Activated T-helper 1 cell treated with anti-CD3 and anti-CD28 coated beads, Interleukin-12 subunit alpha, Interleukin-12 subunit beta, Interleukin-2, Interleukin-4 antibody, amounts not matched to agents 30 ng/mL and 10 ng/mL and 1 ng/mL, durations not matched to agents 14 hours and 24 hours and 36 hours (primary cell): ENCODE measurements at regions not wholly inside any gene's neighbourhood (a gene's known extent, or its start where the extent isn't known, plus 50 kb on each side); places are given as distances from the start of the nearest gene placed in this dataset.

ENCODE experiments used
- DNase-seq: peaks from one replicate; pipeline ENCODE4 v3.0.0; 2021; ENCODE audit warnings: low spot score
- H3K27ac Mint-ChIP-seq: one replicate; pipeline ENCODE4 v1.8.0; 2021; ENCODE audit warnings: mild to moderate bottlenecking, mixed read lengths
- H3K27me3 Mint-ChIP-seq: one replicate; pipeline ENCODE4 v1.8.0; 2022; ENCODE audit warnings: mild to moderate bottlenecking, moderate library complexity, mixed read lengths; ENCODE audit not compliant: insufficient read depth
- H3K36me3 Mint-ChIP-seq: one replicate; pipeline ENCODE4 v1.8.0; 2021; ENCODE audit warnings: low read depth, mixed read lengths
- H3K4me1 Mint-ChIP-seq: one replicate; pipeline ENCODE4 v1.8.0; 2021; ENCODE audit warnings: low read depth, mixed read lengths
- H3K4me3 Mint-ChIP-seq: one replicate; pipeline ENCODE4 v1.8.0; 2021; ENCODE audit warnings: mild to moderate bottlenecking, moderate library complexity, mixed read lengths
- H3K9me3 Mint-ChIP-seq: one replicate; pipeline ENCODE4 v1.8.0; 2021; ENCODE audit warnings: mixed read lengths
- intact Hi-C: fragments of 100-400 bp; cut with micrococcal nuclease; formaldehyde crosslinking; loops from one replicate; pipeline ENCODE4 v1.15.1; 2024

DNA sequence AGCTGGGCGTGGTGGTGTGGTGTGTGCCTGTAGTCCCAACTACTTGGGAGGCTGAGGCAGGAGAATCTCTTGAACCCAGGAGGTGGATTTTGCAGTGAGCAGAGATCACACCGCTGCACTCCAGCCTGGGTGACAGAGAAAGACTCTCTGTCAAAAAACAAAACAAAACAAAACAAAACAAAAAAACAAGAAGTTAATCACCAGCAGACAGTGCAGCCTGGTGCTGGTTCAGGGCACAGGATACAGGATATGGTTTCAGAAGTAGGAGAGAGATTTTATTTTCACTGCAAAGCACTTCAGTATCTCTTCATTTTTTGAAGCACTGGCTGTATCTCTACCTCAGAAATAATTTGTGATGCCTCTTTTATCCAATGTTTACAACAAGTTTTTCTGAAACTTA lies 1222.9 kb upstream of the PRKX start:
- Mint-ChIP-seq H3K27me3 (no peaks in the 10 kb centered on the region), H3K9me3 (peaks cover 4% of the 10 kb centered on the region), H3K4me1 (no peaks in the 10 kb centered on the region), H3K4me3 (no peak overlapping the region), H3K36me3 (no peaks in the 10 kb centered on the region), H3K27ac (no peak overlapping the region)
- intact Hi-C loops = no loop called here
- DNase-seq = no peak

DNA sequence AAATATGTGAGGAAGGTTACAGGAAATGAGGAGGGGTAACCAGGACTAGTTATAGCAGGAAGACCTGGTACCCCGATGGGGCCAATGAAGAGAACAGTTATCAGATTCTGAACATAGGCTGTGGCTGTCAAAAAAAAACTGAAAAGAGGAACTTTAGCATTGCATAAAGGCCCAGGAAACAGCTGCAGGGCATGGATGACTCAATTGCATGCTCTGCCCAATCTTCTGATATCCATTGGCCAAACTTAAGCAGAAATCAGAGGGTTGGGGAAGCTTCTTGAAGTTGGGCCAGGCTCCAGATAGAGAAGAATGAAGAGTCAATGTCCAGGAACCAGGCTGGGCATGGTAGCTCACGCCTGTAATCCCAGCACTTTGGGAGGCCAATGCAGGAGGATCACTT lies 1222.4 kb upstream of the PRKX start:
- peaks cover 4% of the 10 kb centered on the region for H3K9me3 Mint-ChIP-seq
- intact Hi-C loops = no loop called here

DNA sequence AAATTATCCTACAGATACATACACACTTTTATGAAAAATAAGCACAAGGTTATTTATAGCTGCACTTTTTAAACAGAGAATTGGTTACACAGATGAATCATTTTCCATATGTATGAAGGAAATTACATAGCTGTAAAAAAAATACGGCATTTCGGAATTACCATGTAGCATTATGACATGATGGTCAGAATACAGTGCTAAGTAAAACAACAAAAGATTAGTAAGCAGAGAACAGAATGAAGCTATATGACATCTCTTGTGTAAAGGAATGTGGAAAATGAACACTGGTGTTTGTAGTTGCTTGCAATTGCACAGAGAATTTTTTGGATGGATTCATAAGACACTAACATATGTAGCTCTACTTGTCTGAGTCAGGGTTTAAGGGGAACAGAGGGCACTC lies 1222.0 kb upstream of the PRKX start:
- intact Hi-C loops = no loop called here

More for the DNA sequence above, 1222.4 kb upstream of the PRKX start:
- Mint-ChIP-seq H3K27me3 (no peaks in the 10 kb centered on the region), H3K4me3 (no peak overlapping the region), H3K36me3 (no peaks in the 10 kb centered on the region), H3K27ac (no peak overlapping the region), H3K4me1 (no peaks in the 10 kb centered on the region)
- DNase-seq = no peak

DNA sequence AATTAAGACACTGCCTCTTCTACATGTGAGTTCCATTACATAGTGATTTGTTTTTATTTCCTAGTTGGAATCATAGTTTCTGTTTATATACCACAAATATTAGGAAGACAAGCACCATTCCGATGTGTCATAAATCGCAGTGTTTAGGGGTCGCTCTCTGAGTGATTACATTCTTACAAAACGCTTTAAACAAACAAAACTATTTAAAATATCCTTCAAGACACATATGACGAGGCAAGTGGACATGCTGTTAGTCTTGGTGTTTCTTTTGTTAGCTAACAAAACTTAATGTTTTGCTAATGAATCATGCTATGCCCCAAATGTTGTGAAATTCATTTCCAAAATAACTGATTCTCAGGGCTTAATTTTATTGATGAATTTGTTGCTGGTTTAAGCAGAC lies 1219.3 kb upstream of the PRKX start:
- Mint-ChIP-seq H3K9me3 (peaks cover 4% of the 10 kb centered on the region), H3K4me1 (no peaks in the 10 kb centered on the region), H3K36me3 (no peaks in the 10 kb centered on the region), H3K27me3 (no peaks in the 10 kb centered on the region), H3K27ac (no peak overlapping the region), H3K4me3 (no peak overlapping the region)
- DNase-seq = no peak
- intact Hi-C loops = no loop called here

More for the DNA sequence above, 1222.0 kb upstream of the PRKX start:
- H3K36me3 Mint-ChIP-seq = no peaks in the 10 kb centered on the region
- H3K4me1 Mint-ChIP-seq = no peaks in the 10 kb centered on the region
- H3K27ac Mint-ChIP-seq = no peak overlapping the region
- no peaks in the 10 kb centered on the region for H3K27me3 Mint-ChIP-seq
- H3K4me3 Mint-ChIP-seq = no peak overlapping the region
- no peak for DNase-seq
- peaks cover 4% of the 10 kb centered on the region for H3K9me3 Mint-ChIP-seq

DNA sequence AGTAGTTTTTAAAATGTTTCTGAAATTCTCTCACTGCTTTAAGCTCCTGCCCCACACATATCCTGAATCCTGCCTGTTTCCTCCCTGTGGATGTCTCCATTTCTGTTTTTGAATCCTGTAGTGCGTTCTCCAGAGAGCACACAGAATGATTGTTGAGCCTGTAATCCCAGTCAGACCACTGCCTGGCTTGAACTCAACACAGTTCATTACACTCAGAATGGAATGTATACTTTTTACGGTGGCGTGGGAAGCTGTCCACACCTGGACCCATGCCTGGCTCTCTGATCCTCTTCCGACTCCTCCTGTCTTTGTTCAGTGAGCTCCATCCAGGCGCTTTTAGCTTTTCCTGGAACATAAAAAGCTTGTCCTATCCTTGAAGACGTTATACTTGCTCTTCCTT lies 1217.0 kb upstream of the PRKX start:
- Mint-ChIP-seq H3K27ac (no peak overlapping the region), H3K4me1 (no peaks in the 10 kb centered on the region), H3K36me3 (no peaks in the 10 kb centered on the region), H3K9me3 (peaks cover under 1% of the 10 kb centered on the region), H3K27me3 (no peaks in the 10 kb centered on the region), H3K4me3 (no peak overlapping the region)
- intact Hi-C loops = no loop called here
- no peak for DNase-seq

DNA sequence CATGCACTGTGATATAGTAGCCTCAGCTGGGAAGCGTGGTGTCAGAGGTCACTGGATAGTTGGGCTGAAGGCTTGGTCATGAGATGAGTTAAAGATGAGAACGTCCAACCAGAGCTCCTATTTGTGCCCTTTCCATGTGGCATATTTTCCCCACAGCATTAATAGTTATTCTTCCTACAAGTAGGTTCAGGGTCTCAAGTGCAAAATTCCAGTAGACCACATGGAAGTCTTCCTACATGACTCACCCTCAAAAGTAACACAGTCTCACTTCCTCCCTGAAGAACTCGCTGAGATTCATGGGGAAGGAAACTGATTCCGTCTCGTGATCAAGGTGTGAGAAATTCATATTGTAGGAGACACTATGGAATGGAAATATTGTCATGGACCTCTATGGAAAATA lies 1212.5 kb upstream of the PRKX start:
- no peaks in the 10 kb centered on the region for H3K4me1 Mint-ChIP-seq

DNA sequence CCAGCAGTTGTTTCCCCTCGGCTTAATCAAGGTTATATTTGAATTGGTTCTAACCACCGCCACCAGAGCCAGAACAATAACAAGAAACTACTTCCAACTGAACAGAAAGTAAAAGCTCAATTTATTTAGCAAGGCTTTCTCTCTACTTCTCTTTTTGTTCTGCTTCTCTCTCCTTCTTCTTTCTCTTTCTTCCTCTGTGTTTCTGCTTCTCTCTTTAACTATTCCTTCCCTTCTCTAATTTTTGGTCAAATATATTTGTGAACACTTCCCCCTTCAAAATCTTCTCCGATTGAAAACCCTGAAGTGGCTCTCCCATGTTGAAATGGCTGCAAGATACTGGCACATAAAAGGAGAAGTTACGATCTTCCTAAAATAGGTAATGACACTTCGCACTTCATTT lies 1195.9 kb upstream of the PRKX start:
- peaks cover 3% of the 10 kb centered on the region for H3K9me3 Mint-ChIP-seq
- no peak for DNase-seq
- H3K4me3 Mint-ChIP-seq = no peak overlapping the region
- no peak overlapping the region for H3K27ac Mint-ChIP-seq
- H3K27me3 Mint-ChIP-seq = no peaks in the 10 kb centered on the region
- intact Hi-C loops = no loop called here
- H3K36me3 Mint-ChIP-seq = no peaks in the 10 kb centered on the region
- no peaks in the 10 kb centered on the region for H3K4me1 Mint-ChIP-seq

More for the DNA sequence above, 1212.5 kb upstream of the PRKX start:
- H3K4me3 Mint-ChIP-seq = no peak overlapping the region
- no peaks in the 10 kb centered on the region for H3K36me3 Mint-ChIP-seq
- no peak overlapping the region for H3K27ac Mint-ChIP-seq
- no peaks in the 10 kb centered on the region for H3K9me3 Mint-ChIP-seq
- intact Hi-C loops = no loop called here
- no peaks in the 10 kb centered on the region for H3K27me3 Mint-ChIP-seq
- no peak for DNase-seq

DNA sequence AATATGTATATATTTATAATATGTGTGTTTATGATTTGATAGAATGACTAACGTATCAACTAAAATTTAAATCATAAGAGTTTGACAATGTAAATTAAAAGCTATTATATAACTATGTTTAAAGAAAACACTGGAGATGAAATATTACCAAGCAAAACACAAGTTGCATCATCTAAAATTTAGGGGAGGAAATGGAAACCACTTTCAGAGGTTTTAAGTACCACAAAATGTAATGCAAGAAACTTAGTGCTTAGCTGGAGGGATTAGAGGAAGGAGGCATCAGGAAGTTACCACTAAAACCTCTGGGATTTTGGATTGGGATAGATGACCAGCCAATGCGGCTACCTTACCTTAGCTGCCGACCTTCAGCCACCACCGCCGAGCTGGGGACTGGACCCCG lies 1192.1 kb upstream of the PRKX start:
- intact Hi-C loops = no loop called here
- Mint-ChIP-seq H3K4me1 (no peaks in the 10 kb centered on the region), H3K4me3 (no peak overlapping the region), H3K27me3 (no peaks in the 10 kb centered on the region), H3K9me3 (peaks cover 1% of the 10 kb centered on the region), H3K36me3 (no peaks in the 10 kb centered on the region), H3K27ac (no peak overlapping the region)
- no peak for DNase-seq

DNA sequence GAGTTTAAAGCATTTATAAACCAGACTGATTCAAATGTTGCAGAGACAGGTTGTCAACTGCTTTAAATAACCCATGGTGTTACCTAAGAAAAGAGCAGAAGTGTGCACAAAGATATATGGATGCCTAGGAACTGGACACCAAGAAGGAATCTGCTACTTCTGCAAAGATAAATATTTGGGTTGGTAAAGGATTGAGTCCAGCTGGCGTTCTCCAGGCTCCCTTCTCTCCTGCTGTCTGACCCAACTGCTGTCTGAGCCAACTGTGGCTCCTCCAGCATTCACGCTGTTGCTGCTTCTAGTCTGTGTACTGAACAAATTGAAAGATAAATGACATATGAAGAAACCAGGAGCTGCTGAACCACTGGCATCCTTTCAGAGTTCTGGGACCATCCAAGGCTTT lies 1167.8 kb upstream of the PRKX start:
- Mint-ChIP-seq H3K9me3 (no peaks in the 10 kb centered on the region), H3K27ac (no peak overlapping the region), H3K36me3 (no peaks in the 10 kb centered on the region), H3K4me1 (no peaks in the 10 kb centered on the region), H3K4me3 (no peak overlapping the region), H3K27me3 (no peaks in the 10 kb centered on the region)
- intact Hi-C loops = no loop called here
- DNase-seq = no peak

DNA sequence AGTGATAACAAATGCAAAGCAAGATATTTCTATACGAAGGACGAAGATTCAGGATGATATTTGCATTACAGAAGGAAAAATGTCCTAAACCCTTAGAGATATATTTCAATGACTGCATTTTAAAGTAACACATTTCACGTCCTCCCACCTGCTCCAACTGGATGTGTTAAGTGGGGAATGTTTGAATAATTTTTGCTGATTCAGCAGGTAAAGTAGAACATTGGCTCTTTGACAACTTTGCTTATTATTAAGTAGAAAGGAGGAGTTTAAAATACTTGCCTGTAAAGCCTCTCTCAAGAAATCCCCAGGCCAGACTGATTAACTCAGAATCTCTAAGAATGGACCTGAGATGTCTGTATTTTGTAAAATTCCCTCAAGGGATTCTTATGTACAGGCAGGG lies 1165.2 kb upstream of the PRKX start:
- Mint-ChIP-seq H3K36me3 (no peaks in the 10 kb centered on the region), H3K4me3 (no peak overlapping the region), H3K27ac (no peak overlapping the region), H3K4me1 (no peaks in the 10 kb centered on the region), H3K9me3 (peaks cover 2% of the 10 kb centered on the region), H3K27me3 (no peaks in the 10 kb centered on the region)
- DNase-seq = no peak
- intact Hi-C loops = no loop called here

DNA sequence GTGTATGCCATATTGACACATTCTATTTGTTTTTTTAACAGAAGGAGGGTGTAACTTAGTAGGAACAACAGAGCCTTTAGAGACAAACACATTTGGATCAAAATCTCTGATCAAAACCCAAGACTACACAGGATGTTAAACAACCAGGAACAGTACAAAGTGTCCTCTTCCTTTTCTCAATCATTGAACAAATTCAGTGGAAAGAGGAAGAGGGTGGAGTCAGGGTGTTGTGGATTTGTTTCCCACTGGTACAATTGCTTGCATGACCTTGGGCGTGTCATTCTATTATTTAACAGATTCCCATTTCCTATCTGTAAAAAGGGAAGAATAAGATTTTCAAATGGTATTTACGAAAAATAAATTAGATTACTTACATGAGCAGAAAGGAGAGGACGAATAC lies 1162.8 kb upstream of the PRKX start:
- peaks cover 4% of the 10 kb centered on the region for H3K9me3 Mint-ChIP-seq

DNA sequence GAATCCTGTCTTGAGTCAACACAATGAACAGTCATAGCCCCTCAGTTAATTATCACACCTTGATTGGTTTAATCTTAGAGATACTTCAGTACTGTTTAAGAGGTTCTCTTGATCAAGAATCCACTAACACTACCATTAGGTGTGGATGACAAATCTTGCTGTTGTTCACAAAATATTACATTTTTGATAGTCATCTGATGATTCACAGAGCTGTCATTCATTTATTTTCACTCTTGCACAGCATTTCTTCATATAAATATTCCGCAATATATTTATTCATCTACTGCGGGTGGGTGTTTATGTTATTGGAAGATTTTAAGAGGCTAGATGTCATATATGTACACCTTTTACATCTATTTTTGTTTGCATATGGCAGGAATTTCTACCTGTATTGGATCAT lies 1138.1 kb upstream of the PRKX start:
- DNase-seq = no peak
- Mint-ChIP-seq H3K4me1 (no peaks in the 10 kb centered on the region), H3K27ac (no peak overlapping the region), H3K9me3 (no peaks in the 10 kb centered on the region), H3K4me3 (no peak overlapping the region), H3K27me3 (no peaks in the 10 kb centered on the region), H3K36me3 (no peaks in the 10 kb centered on the region)
- intact Hi-C loops = no loop called here

More for the DNA sequence above, 1162.8 kb upstream of the PRKX start:
- Mint-ChIP-seq H3K36me3 (no peaks in the 10 kb centered on the region), H3K27me3 (no peaks in the 10 kb centered on the region), H3K4me3 (no peak overlapping the region), H3K4me1 (no peaks in the 10 kb centered on the region), H3K27ac (no peak overlapping the region)
- intact Hi-C loops = no loop called here
- DNase-seq = no peak

DNA sequence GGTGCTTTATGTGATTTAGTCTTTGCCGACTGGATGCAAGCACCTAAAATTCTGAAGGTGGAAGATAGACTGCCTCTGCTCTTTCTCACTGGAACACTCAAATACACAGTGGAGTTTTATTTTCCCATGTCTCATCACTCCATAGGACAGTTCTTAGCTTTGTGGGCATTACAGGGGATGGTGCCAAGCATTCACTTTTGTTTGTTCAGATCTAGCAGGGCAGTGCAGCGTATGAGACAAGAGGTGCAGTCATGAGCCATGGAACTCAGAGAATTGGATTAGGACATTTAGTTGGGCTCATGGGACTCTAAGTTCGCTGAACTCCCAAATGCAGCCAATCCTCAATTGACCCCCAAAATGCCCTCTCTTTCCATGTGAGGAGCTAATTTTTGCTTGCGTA lies 1136.9 kb upstream of the PRKX start:
- Mint-ChIP-seq H3K9me3 (no peaks in the 10 kb centered on the region), H3K36me3 (no peaks in the 10 kb centered on the region), H3K27me3 (no peaks in the 10 kb centered on the region), H3K4me1 (no peaks in the 10 kb centered on the region), H3K4me3 (no peak overlapping the region), H3K27ac (no peak overlapping the region)
- intact Hi-C loops = no loop called here
- no peak for DNase-seq

DNA sequence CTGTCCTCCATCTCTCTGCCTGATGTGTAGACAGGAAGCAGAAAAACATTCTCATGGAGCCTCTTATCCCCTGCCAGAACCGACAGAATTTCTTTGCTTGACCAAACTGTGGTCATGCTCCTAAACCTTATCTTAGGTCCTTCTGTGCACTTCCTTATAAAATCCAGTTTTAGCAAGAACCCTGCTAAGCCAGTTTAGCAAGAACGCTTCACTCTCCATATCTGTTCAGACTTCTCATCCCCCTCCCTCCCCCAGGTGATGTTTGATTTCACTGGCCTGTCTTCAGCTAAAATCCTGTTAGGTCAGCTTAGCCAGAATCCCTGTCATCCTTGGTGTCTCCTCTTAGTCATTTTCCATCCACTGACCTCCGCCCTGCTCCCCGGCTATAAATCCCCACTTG lies 1130.9 kb upstream of the PRKX start:
- H3K4me3 Mint-ChIP-seq = no peak overlapping the region
- H3K27me3 Mint-ChIP-seq = no peaks in the 10 kb centered on the region
- H3K36me3 Mint-ChIP-seq = no peaks in the 10 kb centered on the region
- H3K9me3 Mint-ChIP-seq = no peaks in the 10 kb centered on the region
- DNase-seq = no peak
- no peaks in the 10 kb centered on the region for H3K4me1 Mint-ChIP-seq
- no peak overlapping the region for H3K27ac Mint-ChIP-seq
- intact Hi-C loops = no loop called here
